ENCODE measurements at regions not wholly inside any gene's neighbourhood (a gene's known extent, or its start where the extent isn't known, plus 50 kb on each side); places are given as distances from the start of the nearest gene placed in this dataset.

DNA sequence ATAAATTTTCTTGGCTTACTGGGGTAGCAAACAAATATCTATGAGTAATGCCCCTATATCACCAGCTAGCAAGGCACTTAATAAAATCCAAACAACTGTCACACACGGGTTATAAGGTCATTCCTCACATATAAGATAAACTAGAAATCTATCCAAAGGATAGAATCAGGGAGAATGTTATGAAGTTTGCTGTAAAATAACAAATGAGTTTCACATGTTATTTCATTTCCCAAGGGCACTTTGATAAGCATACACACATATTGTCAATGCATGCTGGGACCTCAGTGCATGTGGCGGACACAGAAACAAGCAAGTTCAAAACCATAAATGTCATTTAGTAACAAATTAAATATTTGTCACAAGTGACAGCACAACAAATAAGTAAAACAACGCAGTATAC, 429.4 kb downstream of the GXYLT1 start:
- WGBS, 2 experiments (ENCODE audit: extremely low coverage in 2 of 2, insufficient read length in 1 of 2), result no CpG with 5 or more reads among the region's 3 CpGs
- TF ChIP-seq MAFK (IDR thresholded peaks at IDR 0.05; ENCODE audit: low read depth, low read length) (no peak), POLR2A (IDR thresholded peaks at IDR 0.05; ENCODE audit: low read depth, low read length) (no peak), CTCF (conservative IDR thresholded peaks at IDR 0.05; ENCODE audit: low read depth, low read length) (no peak), BHLHE40 (IDR thresholded peaks at IDR 0.05; ENCODE audit: low read depth, low read length) (no peak), MAZ (IDR thresholded peaks at IDR 0.05; ENCODE audit: borderline replicate concordance, low read depth, low read length) (no peak), NFE2L2 (IDR thresholded peaks at IDR 0.05; ENCODE audit: low read depth, low read length) (no peak), RFX5 (IDR thresholded peaks at IDR 0.05; ENCODE audit: low read depth, low read length) (no peak)
- no peak overlapping the region for H2AK5ac ChIP-seq (ENCODE audit: low read depth, low read length)
- H3K56ac ChIP-seq (ENCODE audit: extremely low read depth, insufficient read depth, low read length), result no peak overlapping the region
- H2BK5ac ChIP-seq (ENCODE audit: low read depth, low read length, poor library complexity, severe bottlenecking), result no peak overlapping the region
- ChIA-PET POLR2A (ENCODE audit: unreplicated experiment) (no interaction called here), CTCF (no interaction called here)
- intact Hi-C loops (cut with micrococcal nuclease), result no loop called here
- no peak overlapping the region for H3K9ac ChIP-seq (ENCODE audit: low read depth, low read length)
- no peak overlapping the region for H3K27ac ChIP-seq (ENCODE audit: insufficient read depth, low read length)
- H2BK20ac ChIP-seq (ENCODE audit: low read depth, low read length), result no peak overlapping the region
- no peaks in the 10 kb centered on the region for H3K4me1 ChIP-seq (ENCODE audit: control insufficient read depth, insufficient read depth, low read length)
- in situ Hi-C loops (cut with MboI; ENCODE audit: low sequenced_read_pairs), result no loop called here
- H2AFZ ChIP-seq (replicated peaks; ENCODE audit: low read length, poor library complexity), result no peak overlapping the region
- H3K27me3 ChIP-seq (ENCODE audit: control insufficient read depth, insufficient read depth, low read length), result no peaks in the 10 kb centered on the region
- no peak overlapping the region for H4K91ac ChIP-seq (ENCODE audit: insufficient read depth, low read depth, low read length)
- H3K4ac ChIP-seq (ENCODE audit: low read depth, low read length), result no peak overlapping the region
- no peak overlapping the region for H3K18ac ChIP-seq (ENCODE audit: low read depth, low read length)
- H3K4me3 ChIP-seq (ENCODE audit: insufficient read depth, low read depth, low read length), result no peak overlapping the region
- no peaks in the 10 kb centered on the region for H3K79me1 ChIP-seq (ENCODE audit: low read depth in 1 of 2, low read length in 2 of 2)
- H2AK9ac ChIP-seq (replicated peaks; ENCODE audit: low read depth, low read length, poor library complexity), result no peak overlapping the region
- DNase-seq (no peak), ATAC-seq (ENCODE audit: low read depth) (no peak)
- no peak overlapping the region for H4K8ac ChIP-seq (ENCODE audit: low read depth in 2 of 2, low read length in 2 of 2)
- H3K9me3 ChIP-seq (ENCODE audit: control insufficient read depth, insufficient read depth, low read length), result no peaks in the 10 kb centered on the region
- H3K23ac ChIP-seq (ENCODE audit: low read depth, low read length), result no peak overlapping the region
- no peak overlapping the region for H2BK120ac ChIP-seq (ENCODE audit: low read depth, low read length)
- H3K9me1 ChIP-seq (ENCODE audit: insufficient read depth, low read length), result no peaks in the 10 kb centered on the region
- H3K4me2 ChIP-seq (ENCODE audit: low read depth, low read length), result no peak overlapping the region
- dilution Hi-C loops (cut with HindIII; ENCODE audit: low sequenced_read_pairs, unreplicated experiment), result no loop called here
- H4K5ac ChIP-seq (ENCODE audit: low read depth, low read length), result no peak overlapping the region
- BruUV-seq (replicated peaks), result no TSS peak
- no peaks in the 10 kb centered on the region for H4K20me1 ChIP-seq (ENCODE audit: insufficient read depth, low read length)
- no peak overlapping the region for H2BK15ac ChIP-seq (ENCODE audit: low read depth, low read length)
- H3K14ac ChIP-seq (replicated peaks; ENCODE audit: low read depth, low read length), result no peak overlapping the region
- no peaks in the 10 kb centered on the region for H3K36me3 ChIP-seq (ENCODE audit: control insufficient read depth, insufficient read depth, low read length)

All from IMR-90 (cell line).